Fibroblast of lung (primary cell): ENCODE measurements at regions not wholly inside any gene's neighbourhood (a gene's known extent, or its start where the extent isn't known, plus 50 kb on each side); places are given as distances from the start of the nearest gene placed in this dataset.

Experiments
- DNase-seq, 2 donors: peaks; one replicate each; pipeline versions ENCODE4 v3.0.0 to v3.0.0-alpha.2; 2010; ENCODE audit warnings: low read depth in 2 of 2
- H2AFZ ChIP-seq: 2 replicates; pipeline ENCODE4 v1.5.1; 2012; ENCODE audit warnings: low read length, control low read depth, inconsistent platforms
- H3K27ac ChIP-seq: 2 replicates; pipeline ENCODE4 v1.5.1; 2011; ENCODE audit warnings: low read length, control low read depth; ENCODE audit not compliant: insufficient read depth
- H3K27me3 ChIP-seq: 2 replicates; pipeline ENCODE4 v1.5.1; 2011; ENCODE audit warnings: mild to moderate bottlenecking, low read length; ENCODE audit not compliant: control insufficient read depth, insufficient read depth
- H3K36me3 ChIP-seq: 2 replicates; pipeline ENCODE4 v1.5.1; 2011; ENCODE audit warnings: low read length; ENCODE audit not compliant: control insufficient read depth, insufficient read depth
- H3K4me1 ChIP-seq: 2 replicates; pipeline ENCODE4 v1.5.1; 2011; ENCODE audit warnings: low read length; ENCODE audit not compliant: control insufficient read depth, insufficient read depth; ENCODE audit errors: extremely low read depth
- H3K4me2 ChIP-seq: 2 replicates; pipeline ENCODE4 v1.5.1; 2011; ENCODE audit warnings: low read length, control low read depth; ENCODE audit not compliant: insufficient read depth; ENCODE audit errors: extremely low read depth
- H3K4me3 ChIP-seq, 4 experiments: fragments of 200-600 bp in 1 of 4; sonication (generic) in 1 of 4; replicated peaks in 1 of 4; 2 replicates each; pipeline ENCODE4 v1.5.1; 2011 to 2016; ENCODE audit warnings: low read length in 4 of 4, low read depth in 3 of 4, mild to moderate bottlenecking in 3 of 4, control low read depth in 2 of 4, inconsistent platforms in 1 of 4, mixed read lengths in 1 of 4; ENCODE audit not compliant: insufficient read depth in 1 of 4; ENCODE audit errors: control extremely low read depth in 1 of 4
- H3K79me2 ChIP-seq: 2 replicates; pipeline ENCODE4 v1.5.1; 2012; ENCODE audit warnings: mild to moderate bottlenecking, low read length, inconsistent platforms; ENCODE audit not compliant: control insufficient read depth, insufficient read depth
- H3K9ac ChIP-seq: 2 replicates; pipeline ENCODE4 v1.5.1; 2011; ENCODE audit warnings: mild to moderate bottlenecking, low read length, control low read depth; ENCODE audit not compliant: insufficient read depth
- H3K9me3 ChIP-seq: 2 replicates; pipeline ENCODE4 v1.5.1; 2012; ENCODE audit warnings: low read depth, low read length; ENCODE audit not compliant: control insufficient read depth, insufficient read depth
- H4K20me1 ChIP-seq: 2 replicates; pipeline ENCODE4 v1.5.1; 2011; ENCODE audit warnings: low read length; ENCODE audit not compliant: control insufficient read depth, insufficient read depth; ENCODE audit errors: extremely low read depth
- CTCF ChIP-seq, 2 donors: IDR thresholded peaks in 1 of 2; conservative IDR thresholded peaks in 1 of 2; 1 replicate in 1 of 2; 2 replicates in 1 of 2; pipeline ENCODE4 v1.5.1; 2011 to 2012; ENCODE audit warnings: low read length in 2 of 2, control low read depth in 1 of 2, inconsistent platforms in 1 of 2, low read depth in 1 of 2, mild to moderate bottlenecking in 1 of 2
- EZH2 ChIP-seq: IDR thresholded peaks from 2 replicates; pipeline ENCODE4 v1.5.1; 2012; ENCODE audit warnings: low read length, control low read depth, mild to moderate bottlenecking; ENCODE audit errors: missing control alignments

- Histone ChIP-seq H3K27me3 (no peaks in the 10 kb centered on the region), H4K20me1 (no peaks in the 10 kb centered on the region), H3K4me3 (no peak overlapping the region), H3K9ac (no peak overlapping the region), H2AFZ (no peak overlapping the region), H3K9me3 (no peaks in the 10 kb centered on the region), H3K4me1 (no peaks in the 10 kb centered on the region), H3K27ac (no peak overlapping the region), H3K79me2 (no peaks in the 10 kb centered on the region), H3K36me3 (no peaks in the 10 kb centered on the region), H3K4me2 (no peak overlapping the region)
- TF ChIP-seq EZH2 (no peak), CTCF (conservative IDR thresholded peaks at IDR 0.05 in 1 of 2, IDR thresholded peaks at IDR 0.05 in 1 of 2; ENCODE audit: low read depth in 1 of 2, low read length in 2 of 2) (no peak)
- DNase-seq, result no peak
These were observed 206.5 kb upstream of the AJAP1 start for GRCh38 chr1:4447778-4448420.

GRCh38 chr1:4449972-4450371 lies 204.4 kb upstream of the AJAP1 start:
- Histone ChIP-seq H3K27ac (no peak overlapping the region), H3K79me2 (no peaks in the 10 kb centered on the region), H3K9ac (no peak overlapping the region), H3K36me3 (no peaks in the 10 kb centered on the region), H3K4me3 (no peak overlapping the region), H3K27me3 (no peaks in the 10 kb centered on the region), H3K4me1 (no peaks in the 10 kb centered on the region), H4K20me1 (no peaks in the 10 kb centered on the region), H2AFZ (no peak overlapping the region), H3K4me2 (no peak overlapping the region), H3K9me3 (no peaks in the 10 kb centered on the region)
- TF ChIP-seq EZH2 (no peak), CTCF (conservative IDR thresholded peaks at IDR 0.05 in 1 of 2, IDR thresholded peaks at IDR 0.05 in 1 of 2; ENCODE audit: low read depth in 1 of 2, low read length in 2 of 2) (no peak)
- DNase-seq, result no peak

- Histone ChIP-seq H3K9me3 (no peaks in the 10 kb centered on the region), H3K27ac (no peak overlapping the region), H2AFZ (no peak overlapping the region), H3K36me3 (no peaks in the 10 kb centered on the region), H3K4me1 (no peaks in the 10 kb centered on the region), H4K20me1 (no peaks in the 10 kb centered on the region), H3K4me2 (no peak overlapping the region), H3K9ac (no peak overlapping the region), H3K4me3 (no peak overlapping the region), H3K27me3 (no peaks in the 10 kb centered on the region), H3K79me2 (no peaks in the 10 kb centered on the region)
- TF ChIP-seq EZH2 (no peak), CTCF (conservative IDR thresholded peaks at IDR 0.05 in 1 of 2, IDR thresholded peaks at IDR 0.05 in 1 of 2; ENCODE audit: low read depth in 1 of 2, low read length in 2 of 2) (no peak)
- no peak for DNase-seq
These were observed 201.7 kb upstream of the AJAP1 start for GRCh38 chr1:4452701-4453100.
